RWPE1 (cell line): ENCODE measurements at regions not wholly inside any gene's neighbourhood (a gene's known extent, or its start where the extent isn't known, plus 50 kb on each side); places are given as distances from the start of the nearest gene placed in this dataset.

Experiments used
- CTCF ChIA-PET: fragments of 350-600 bp; sonication (Branson Sonifier 250); formaldehyde crosslinking; extraction: SDS; loops from one replicate; lab custom pipeline; 2021; lab: Yijun Ruan, JAX
- POLR2A ChIA-PET: fragments of 400-600 bp; formaldehyde crosslinking; extraction: SDS; loops from one replicate; lab custom pipeline; 2020; ENCODE audit warnings: antibody characterized with exemption; ENCODE audit not compliant: low non-redundant PET; lab: Yijun Ruan, JAX
- DNase-seq: peaks from one replicate; pipeline ENCODE4 v3.0.0; 2012; ENCODE audit warnings: low spot score
- H3K27ac ChIP-seq: fragments of 450-650 bp; 2 replicates; pipeline ENCODE4 v1.5.1; 2017
- TF ChIP-seq, protein P1 (sequence below): fragments of 450-650 bp; conservative IDR thresholded peaks from 2 replicates; pipeline ENCODE4 v1.5.1; 2017; ENCODE audit warnings: low read depth, mild to moderate bottlenecking

DNA sequence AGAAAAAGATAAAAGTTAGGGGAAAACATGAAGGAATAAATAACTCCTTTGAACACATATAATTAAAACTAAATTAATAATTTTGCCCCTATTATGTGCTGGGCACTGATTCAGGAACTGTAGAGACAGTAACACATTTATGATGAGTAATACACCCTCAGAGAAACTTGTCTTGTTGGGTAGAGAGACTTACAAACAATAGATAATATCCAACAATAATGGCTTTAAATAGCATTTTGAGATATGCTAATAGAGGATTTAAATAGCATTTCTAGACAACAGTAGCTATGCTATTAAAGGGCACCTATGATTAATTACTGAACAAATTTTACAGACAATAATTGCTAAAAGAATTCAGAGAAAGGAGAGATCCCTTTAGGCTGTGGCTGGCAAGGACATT, 455.5 kb downstream of the NUF2 start:
- TF ChIP-seq, protein P1, sequence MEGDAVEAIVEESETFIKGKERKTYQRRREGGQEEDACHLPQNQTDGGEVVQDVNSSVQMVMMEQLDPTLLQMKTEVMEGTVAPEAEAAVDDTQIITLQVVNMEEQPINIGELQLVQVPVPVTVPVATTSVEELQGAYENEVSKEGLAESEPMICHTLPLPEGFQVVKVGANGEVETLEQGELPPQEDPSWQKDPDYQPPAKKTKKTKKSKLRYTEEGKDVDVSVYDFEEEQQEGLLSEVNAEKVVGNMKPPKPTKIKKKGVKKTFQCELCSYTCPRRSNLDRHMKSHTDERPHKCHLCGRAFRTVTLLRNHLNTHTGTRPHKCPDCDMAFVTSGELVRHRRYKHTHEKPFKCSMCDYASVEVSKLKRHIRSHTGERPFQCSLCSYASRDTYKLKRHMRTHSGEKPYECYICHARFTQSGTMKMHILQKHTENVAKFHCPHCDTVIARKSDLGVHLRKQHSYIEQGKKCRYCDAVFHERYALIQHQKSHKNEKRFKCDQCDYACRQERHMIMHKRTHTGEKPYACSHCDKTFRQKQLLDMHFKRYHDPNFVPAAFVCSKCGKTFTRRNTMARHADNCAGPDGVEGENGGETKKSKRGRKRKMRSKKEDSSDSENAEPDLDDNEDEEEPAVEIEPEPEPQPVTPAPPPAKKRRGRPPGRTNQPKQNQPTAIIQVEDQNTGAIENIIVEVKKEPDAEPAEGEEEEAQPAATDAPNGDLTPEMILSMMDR: no peak
- CTCF ChIA-PET: no interaction called here
- POLR2A ChIA-PET: no interaction called here

DNA sequence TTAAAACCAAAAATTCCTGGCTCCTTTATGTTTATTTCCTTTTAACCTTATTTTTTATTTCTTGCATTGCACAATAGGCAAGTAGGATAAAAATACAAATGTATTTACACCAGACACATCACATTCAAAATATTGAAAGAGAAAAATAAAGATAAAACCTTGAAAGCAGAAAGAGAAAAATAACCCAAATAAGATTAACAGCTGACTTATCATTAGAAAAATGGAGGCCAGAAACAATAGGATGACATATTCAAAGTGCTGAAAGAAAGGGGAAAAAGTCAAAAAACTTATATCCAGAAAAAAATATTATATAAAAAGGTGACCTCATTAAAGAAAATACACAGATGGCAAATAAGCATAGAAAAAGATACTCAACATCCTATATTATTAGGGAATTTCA, 459.4 kb downstream of the NUF2 start:
- no peak for DNase-seq
- no peak overlapping the region for H3K27ac ChIP-seq
- ChIA-PET POLR2A (no interaction called here), CTCF (interaction anchor here (1.2 kb wide), 1 partner anchor 10 kb away, joined by 3 read pairs; no protein-coding TSS in a partner anchor)
- TF ChIP-seq, protein P1: no peak

More for the DNA sequence above, 455.5 kb downstream of the NUF2 start:
- H3K27ac ChIP-seq: no peak overlapping the region
- no peak for DNase-seq

DNA sequence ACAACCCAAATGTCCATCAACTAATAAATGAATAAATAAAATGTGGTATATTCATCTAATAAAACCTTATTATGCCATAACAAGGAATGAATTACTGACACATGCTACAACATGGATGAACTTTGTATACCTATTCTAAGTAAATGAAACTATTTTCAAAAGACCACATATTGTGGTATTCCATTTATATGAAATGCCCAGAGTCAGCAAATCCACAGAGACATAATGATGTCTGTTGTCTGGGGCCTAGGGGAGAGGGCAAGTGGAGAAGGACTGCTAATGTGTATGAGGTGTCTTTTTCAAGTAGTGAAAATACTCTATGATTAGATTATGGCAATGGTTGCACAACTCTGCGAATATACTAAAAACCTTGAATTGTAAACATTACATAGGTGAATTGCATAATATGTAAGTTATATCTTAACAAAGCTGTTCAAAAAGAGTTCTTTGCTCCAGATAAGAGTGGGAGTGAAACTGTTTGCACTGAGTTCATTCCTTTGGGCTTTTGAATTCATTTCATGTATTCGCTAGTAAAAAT, 464.2 kb downstream of the NUF2 start:
- TF ChIP-seq, protein P1: no peak
- no peak overlapping the region for H3K27ac ChIP-seq
- DNase-seq: no peak
- ChIA-PET CTCF (no interaction called here), POLR2A (no interaction called here)

DNA sequence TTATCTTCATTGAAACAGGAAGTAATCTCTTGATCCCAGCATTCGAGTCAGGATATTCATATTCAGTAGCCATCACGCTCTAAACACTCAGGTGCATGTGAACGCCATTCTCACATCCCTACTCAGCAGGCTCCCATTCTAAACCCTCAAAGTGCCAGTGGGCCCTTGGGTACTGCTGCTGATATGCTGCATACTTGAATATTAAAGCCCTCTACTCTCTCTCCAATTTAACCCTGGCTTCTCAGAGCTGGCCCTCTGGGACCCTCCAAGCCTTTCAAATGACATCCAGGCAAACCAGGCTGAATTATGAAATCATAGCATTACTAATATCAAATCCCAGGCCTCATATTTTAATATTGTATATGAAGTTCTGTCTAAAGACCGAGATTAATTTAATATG, 468.2 kb downstream of the NUF2 start:
- ChIA-PET POLR2A (no interaction called here), CTCF (no interaction called here)

DNA sequence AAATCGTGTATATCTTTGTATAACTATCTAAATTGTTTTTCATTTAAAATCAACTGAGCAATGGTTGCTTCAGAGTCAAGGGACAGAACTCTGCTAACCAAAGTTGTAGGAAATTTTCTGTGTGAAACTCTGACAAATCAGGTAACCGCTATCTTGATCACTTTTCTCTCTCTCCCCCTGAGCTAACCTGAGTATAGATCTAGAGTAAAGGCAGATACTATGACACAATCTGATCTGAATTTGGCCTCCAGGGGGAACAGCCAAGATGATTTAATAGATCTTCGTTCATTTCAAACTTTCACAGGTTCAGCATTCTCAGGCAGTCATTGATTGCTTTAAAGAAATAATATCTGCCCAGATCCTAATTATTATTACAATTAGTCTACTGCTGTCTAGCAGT, 472.8 kb downstream of the NUF2 start:
- DNase-seq: no peak
- no peak overlapping the region for H3K27ac ChIP-seq
- TF ChIP-seq, protein P1: no peak
- ChIA-PET POLR2A (no interaction called here), CTCF (no interaction called here)

More for the DNA sequence above, 468.2 kb downstream of the NUF2 start:
- TF ChIP-seq, protein P1: no peak
- H3K27ac ChIP-seq: no peak overlapping the region
- DNase-seq: no peak

DNA sequence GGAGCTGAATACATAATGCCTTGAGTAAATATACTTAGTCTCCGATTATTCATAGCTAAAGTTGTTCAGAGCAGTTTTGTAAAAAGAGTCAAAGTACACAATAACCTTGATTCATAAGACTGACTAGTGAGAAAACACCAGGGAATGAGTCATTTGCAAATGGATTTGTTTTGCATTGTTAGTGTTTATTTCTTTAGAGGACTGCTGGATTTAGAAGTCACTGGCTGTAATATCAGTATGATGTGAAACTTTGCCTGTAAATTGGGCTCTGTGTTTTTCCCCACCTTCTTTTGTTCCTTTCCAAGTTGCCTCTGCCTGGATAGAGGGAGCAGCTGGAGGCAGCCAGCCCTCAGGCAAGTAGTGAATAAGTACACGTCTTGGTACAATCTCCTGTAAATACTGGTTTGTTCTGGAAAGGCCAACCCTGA, 474.7 kb downstream of the NUF2 start:
- peak; percentile 20 for DNase-seq
- POLR2A ChIA-PET: no interaction called here

More for the DNA sequence above, 474.7 kb downstream of the NUF2 start:
- CTCF ChIA-PET: interaction anchor here (0.6 kb wide), 1 partner anchor 87 kb away, joined by 3 read pairs; no protein-coding TSS in a partner anchor
- no peak overlapping the region for H3K27ac ChIP-seq
- TF ChIP-seq, protein P1: no peak
